DMS153 (cell line): ENCODE measurements at regions not wholly inside any gene's neighbourhood (a gene's known extent, or its start where the extent isn't known, plus 50 kb on each side); places are given as distances from the start of the nearest gene placed in this dataset.
"Not testable (repeated sequence)": the region's sequence is repeated elsewhere in the genome, so short reads cannot be mapped to it uniquely, and the experiment has no call there.

Source experiments
- DNase-seq: peaks from one replicate; lab custom pipeline; 2025; lab: John Stamatoyannopoulos, UW

- DNase-seq: peak; percentile 61
These were observed 185.2 kb downstream of the SHOX2 start for GRCh38 chr3:157920822-157921700.

GRCh38 chr3:157919319-157919887 is 186.8 kb downstream of the SHOX2 start:
- DNase-seq: no peak

- no peak for DNase-seq
These were observed 187.8 kb downstream of the SHOX2 start for GRCh38 chr3:157918402-157918801.

GRCh38 chr3:157916672-157917071 is 189.5 kb downstream of the SHOX2 start:
- no peak for DNase-seq

- DNase-seq: no peak
These were observed 191.3 kb downstream of the SHOX2 start for GRCh38 chr3:157914882-157915281.

GRCh38 chr3:157913741-157914150 is 192.5 kb downstream of the SHOX2 start:
- DNase-seq: no peak

GRCh38 chr3:157912514-157913451 is 193.4 kb downstream of the SHOX2 start:
- DNase-seq: no peak

GRCh38 chr3:157906627-157907026 is 199.6 kb downstream of the SHOX2 start:
- DNase-seq: no peak

- DNase-seq: no peak
These were observed 200.3 kb downstream of the SHOX2 start for GRCh38 chr3:157905885-157906284.

GRCh38 chr3:157902680-157903079 is 203.5 kb downstream of the SHOX2 start:
- not testable (repeated sequence) for DNase-seq

- DNase-seq: no peak
These were observed 218.2 kb downstream of the SHOX2 start for GRCh38 chr3:157888040-157888439.

GRCh38 chr3:157876556-157876955 is 229.7 kb downstream of the SHOX2 start:
- DNase-seq: no peak

- DNase-seq: no peak
These were observed 233.3 kb downstream of the SHOX2 start for GRCh38 chr3:157872902-157873301.

GRCh38 chr3:157871838-157872460 is 234.3 kb downstream of the SHOX2 start:
- DNase-seq: no peak

- DNase-seq: no peak
These were observed 235.0 kb downstream of the SHOX2 start for GRCh38 chr3:157871248-157871647.

- DNase-seq: no peak
These were observed 237.3 kb downstream of the SHOX2 start for GRCh38 chr3:157868946-157869345.

GRCh38 chr3:157868196-157868595 is 238.0 kb downstream of the SHOX2 start:
- no peak for DNase-seq

- DNase-seq: peak; percentile 38
These were observed 240.7 kb downstream of the SHOX2 start for GRCh38 chr3:157865352-157866000.

- no peak for DNase-seq
These were observed 245.0 kb downstream of the SHOX2 start for GRCh38 chr3:157861076-157861765.

GRCh38 chr3:157859541-157859940 is 246.7 kb downstream of the SHOX2 start:
- DNase-seq: no peak

- no peak for DNase-seq
These were observed 247.4 kb downstream of the SHOX2 start for GRCh38 chr3:157858821-157859220.
